Mesenchymal stem cell (in vitro differentiated cells and primary cell): ENCODE measurements at regions not wholly inside any gene's neighbourhood (a gene's known extent, or its start where the extent isn't known, plus 50 kb on each side); places are given as distances from the start of the nearest gene placed in this dataset.

Experiments
- DNase-seq: peaks from one replicate; pipeline ENCODE4 v3.0.0-alpha.2; 2013
- H2AFZ ChIP-seq: one replicate; pipeline ENCODE4 v1.6.1; 2013; ENCODE audit warnings: low read depth, mild to moderate bottlenecking, control low read depth, inconsistent platforms, low read length, moderate library complexity
- H2AK5ac ChIP-seq: 2 replicates; pipeline ENCODE4 v1.6.1; 2013; ENCODE audit warnings: low read length, moderate library complexity, mild to moderate bottlenecking, inconsistent platforms; ENCODE audit not compliant: severe bottlenecking
- H2BK120ac ChIP-seq: one replicate; pipeline ENCODE4 v1.6.1; 2013; ENCODE audit warnings: low read depth, mild to moderate bottlenecking, inconsistent platforms, low read length, moderate library complexity
- H2BK12ac ChIP-seq, 2 experiments: one replicate each; pipeline ENCODE4 v1.6.1; 2013; ENCODE audit warnings: inconsistent platforms in 2 of 2, low read length in 2 of 2, mild to moderate bottlenecking in 2 of 2, moderate library complexity in 2 of 2, control low read depth in 1 of 2
- H2BK15ac ChIP-seq: one replicate; pipeline ENCODE4 v1.6.1; 2013; ENCODE audit warnings: mild to moderate bottlenecking, low read depth, inconsistent platforms; ENCODE audit not compliant: poor library complexity, severe bottlenecking
- H2BK5ac ChIP-seq: 2 replicates; pipeline ENCODE4 v1.6.1; 2013; ENCODE audit warnings: low read depth, mild to moderate bottlenecking, low read length, control low read depth, inconsistent platforms; ENCODE audit not compliant: poor library complexity, severe bottlenecking
- H3K14ac ChIP-seq, 2 experiments: one replicate each; pipeline ENCODE4 v1.6.1; 2013; ENCODE audit warnings: inconsistent platforms in 2 of 2, low read length in 2 of 2, control low read depth in 1 of 2, mild to moderate bottlenecking in 1 of 2, moderate library complexity in 1 of 2
- H3K18ac ChIP-seq, 2 experiments: one replicate each; pipeline ENCODE4 v1.6.1; 2013; ENCODE audit warnings: inconsistent platforms in 2 of 2, low read length in 2 of 2, control low read depth in 1 of 2, low read depth in 1 of 2, mild to moderate bottlenecking in 1 of 2
- H3K23ac ChIP-seq, 2 experiments: one replicate each; pipeline ENCODE4 v1.6.1; 2013; ENCODE audit warnings: inconsistent platforms in 2 of 2, low read length in 2 of 2, mild to moderate bottlenecking in 2 of 2, moderate library complexity in 2 of 2, control low read depth in 1 of 2
- H3K27ac ChIP-seq: 2 replicates; pipeline ENCODE4 v1.5.1; 2013; ENCODE audit warnings: mild to moderate bottlenecking, moderate library complexity, low read length, control low read depth, inconsistent platforms; ENCODE audit not compliant: poor library complexity, severe bottlenecking
- H3K27me3 ChIP-seq, 2 experiments: 2 replicates each; pipeline versions ENCODE4 v1.6.1 to v1.7.0; 2013; ENCODE audit warnings: low read length in 2 of 2, mild to moderate bottlenecking in 2 of 2, moderate library complexity in 2 of 2, control low read depth in 1 of 2, inconsistent platforms in 1 of 2; ENCODE audit not compliant: control insufficient read depth in 1 of 2, insufficient read depth in 1 of 2
- H3K36me3 ChIP-seq, 2 experiments: 2 replicates each; pipeline versions ENCODE4 v1.6.1 to v1.7.0; 2013; ENCODE audit warnings: low read length in 2 of 2, control low read depth in 1 of 2, inconsistent platforms in 1 of 2, low read depth in 1 of 2, mild to moderate bottlenecking in 1 of 2; ENCODE audit not compliant: insufficient read depth in 2 of 2, control insufficient read depth in 1 of 2
- H3K4ac ChIP-seq, 2 experiments: one replicate each; pipeline ENCODE4 v1.6.1; 2013; ENCODE audit warnings: inconsistent platforms in 2 of 2, low read length in 2 of 2, mild to moderate bottlenecking in 2 of 2, moderate library complexity in 2 of 2, control low read depth in 1 of 2, low read depth in 1 of 2
- H3K4me1 ChIP-seq: 2 replicates; pipeline ENCODE4 v1.6.1; 2013; ENCODE audit warnings: low read depth, low read length, control low read depth; ENCODE audit not compliant: control insufficient read depth, insufficient read depth
- H3K4me2 ChIP-seq: 2 replicates; pipeline ENCODE4 v1.6.1; 2013; ENCODE audit warnings: low read length, mild to moderate bottlenecking, inconsistent platforms; ENCODE audit not compliant: poor library complexity, severe bottlenecking
- H3K4me3 ChIP-seq, 2 experiments: 2 replicates each; pipeline versions ENCODE4 v1.5.1 to v1.7.0; 2013; ENCODE audit warnings: low read length in 2 of 2, mild to moderate bottlenecking in 2 of 2, control low read depth in 1 of 2, low read depth in 1 of 2; ENCODE audit not compliant: insufficient read depth in 1 of 2
- H3K79me1 ChIP-seq: replicated peaks from 2 replicates; pipeline ENCODE4 v1.6.1; 2013; ENCODE audit warnings: mild to moderate bottlenecking, control low read depth, low read length, inconsistent platforms; ENCODE audit not compliant: poor library complexity, severe bottlenecking
- H3K9ac ChIP-seq: 2 replicates; pipeline ENCODE4 v1.7.0; 2013; ENCODE audit warnings: mild to moderate bottlenecking, low read length, moderate library complexity
- H3K9me3 ChIP-seq: 2 replicates; pipeline ENCODE4 v1.7.0; 2013; ENCODE audit warnings: mild to moderate bottlenecking, low read length; ENCODE audit not compliant: control insufficient read depth
- H4K8ac ChIP-seq: one replicate; pipeline ENCODE4 v1.6.1; 2013; ENCODE audit warnings: inconsistent platforms, mild to moderate bottlenecking, low read length, moderate library complexity
- H4K91ac ChIP-seq: one replicate; pipeline ENCODE4 v1.6.1; 2013; ENCODE audit warnings: mild to moderate bottlenecking, low read length, inconsistent platforms
- WGBS: methylation state at CpG from one replicate; pipeline ENCODE4 v1.1.7; 2013; ENCODE audit warnings: mixed read lengths; 5-methylcytosine and 5-hydroxymethylcytosine counted together

DNA sequence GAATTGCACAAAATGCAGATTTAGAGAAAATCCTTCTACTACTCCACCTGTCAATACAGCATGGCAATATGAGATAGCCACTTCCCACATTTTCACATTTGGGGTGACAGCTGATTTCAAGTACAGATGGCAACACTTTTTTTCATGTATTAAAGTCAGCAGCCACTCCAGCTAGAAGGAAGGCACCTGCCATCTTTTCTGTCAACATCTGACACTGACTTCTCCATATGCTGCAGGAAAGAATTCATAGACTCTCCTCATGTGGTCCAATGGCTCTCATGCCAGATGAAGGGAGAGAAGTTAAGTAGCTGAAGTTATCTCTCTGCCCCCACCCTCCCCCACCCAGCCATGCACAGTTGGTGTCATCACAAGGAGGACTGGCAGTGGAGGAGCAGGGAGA is 912.0 kb downstream of the SORCS1 start:
- Histone ChIP-seq H3K4me2 (no peak overlapping the region), H3K9me3 (no peaks in the 10 kb centered on the region), H3K4me3 (no peak overlapping the region), H3K18ac (no peak overlapping the region), H3K27me3 (no peaks in the 10 kb centered on the region), H3K9ac (no peak overlapping the region), H2BK12ac (no peak overlapping the region), H3K14ac (no peak overlapping the region), H2AFZ (no peak overlapping the region), H3K4ac (no peak overlapping the region), H3K23ac (no peak overlapping the region), H3K27ac (no peak overlapping the region), H4K8ac (no peak overlapping the region), H2BK5ac (no peak overlapping the region), H2BK120ac (no peak overlapping the region), H3K4me1 (no peaks in the 10 kb centered on the region), H2BK15ac (no peak overlapping the region), H2AK5ac (no peak overlapping the region), H3K36me3 (no peaks in the 10 kb centered on the region), H3K79me1 (no peaks in the 10 kb centered on the region), H4K91ac (no peak overlapping the region)
- no peak for DNase-seq

DNA sequence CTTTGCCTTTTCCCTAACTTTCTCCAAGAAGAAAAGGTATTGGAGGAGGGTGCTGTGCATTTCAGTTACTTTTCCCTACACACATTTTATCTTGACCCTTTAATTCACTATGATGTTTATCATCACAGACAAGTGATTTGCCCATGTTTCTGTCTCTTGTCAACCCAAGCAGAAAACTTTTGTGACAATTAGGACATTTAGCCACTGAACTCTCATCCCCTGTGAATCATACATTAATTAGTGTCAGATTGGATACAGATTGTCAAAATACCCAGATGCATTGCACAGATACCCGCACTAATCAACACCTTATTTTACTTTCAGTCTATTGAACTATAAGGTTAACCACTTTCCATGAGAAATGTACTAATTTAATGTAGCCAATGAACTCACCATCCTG is 912.9 kb downstream of the SORCS1 start:
- no peak overlapping the region for H4K91ac ChIP-seq
- no peaks in the 10 kb centered on the region for H3K36me3 ChIP-seq
- no peak for DNase-seq
- no peak overlapping the region for H3K4me3 ChIP-seq
- no peaks in the 10 kb centered on the region for H3K9me3 ChIP-seq
- no peak overlapping the region for H2BK5ac ChIP-seq
- H2BK15ac ChIP-seq, result no peak overlapping the region
- H2AK5ac ChIP-seq, result no peak overlapping the region
- no peaks in the 10 kb centered on the region for H3K4me1 ChIP-seq
- H3K18ac ChIP-seq, result no peak overlapping the region
- H3K9ac ChIP-seq, result no peak overlapping the region
- H3K27me3 ChIP-seq, result no peaks in the 10 kb centered on the region
- no peak overlapping the region for H3K27ac ChIP-seq
- no peak overlapping the region for H2BK12ac ChIP-seq
- no peak overlapping the region for H3K14ac ChIP-seq
- H3K4ac ChIP-seq, result no peak overlapping the region
- no peak overlapping the region for H2AFZ ChIP-seq
- no peak overlapping the region for H2BK120ac ChIP-seq
- no peak overlapping the region for H4K8ac ChIP-seq
- no peak overlapping the region for H3K4me2 ChIP-seq
- WGBS, result 100% methylated on average over 1 of the region's 1 CpG
- H3K23ac ChIP-seq, result no peak overlapping the region
- H3K79me1 ChIP-seq, result no peaks in the 10 kb centered on the region

DNA sequence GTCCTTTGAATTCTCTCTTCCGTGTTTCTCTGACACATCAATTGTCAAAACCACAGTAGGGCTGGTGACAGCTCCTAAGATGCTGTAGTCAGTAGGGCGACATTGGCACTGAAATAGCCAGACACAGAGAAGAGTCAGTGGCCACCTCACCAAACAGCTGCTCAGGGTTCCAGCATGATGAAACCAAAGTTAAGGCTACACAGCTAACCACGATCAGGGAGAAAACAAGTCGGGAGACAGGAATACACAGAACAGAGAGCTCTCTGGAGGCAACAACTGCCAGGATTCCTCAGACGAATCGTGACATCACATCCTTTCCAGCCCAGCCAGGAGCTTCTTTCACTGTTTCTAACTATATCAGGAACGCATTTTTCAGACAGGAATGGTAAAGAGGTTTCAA is 922.2 kb downstream of the SORCS1 start:
- no peak overlapping the region for H4K8ac ChIP-seq
- no peaks in the 10 kb centered on the region for H3K36me3 ChIP-seq
- no peak overlapping the region for H4K91ac ChIP-seq
- no peaks in the 10 kb centered on the region for H3K4me1 ChIP-seq
- H2BK15ac ChIP-seq, result no peak overlapping the region
- no peak overlapping the region for H2BK12ac ChIP-seq
- H3K4ac ChIP-seq, result no peak overlapping the region
- no peaks in the 10 kb centered on the region for H3K79me1 ChIP-seq
- H3K4me3 ChIP-seq, result no peak overlapping the region
- 59% methylated on average over 7 of the region's 7 CpGs for WGBS
- H3K27ac ChIP-seq, result no peak overlapping the region
- H3K23ac ChIP-seq, result no peak overlapping the region
- H3K18ac ChIP-seq, result no peak overlapping the region
- H2AFZ ChIP-seq, result no peak overlapping the region
- no peak for DNase-seq
- no peak overlapping the region for H2BK5ac ChIP-seq
- H3K27me3 ChIP-seq, result no peaks in the 10 kb centered on the region
- no peaks in the 10 kb centered on the region for H3K9me3 ChIP-seq
- no peak overlapping the region for H2BK120ac ChIP-seq
- H2AK5ac ChIP-seq, result no peak overlapping the region
- no peak overlapping the region for H3K4me2 ChIP-seq
- H3K14ac ChIP-seq, result no peak overlapping the region
- H3K9ac ChIP-seq, result no peak overlapping the region

- Histone ChIP-seq H3K4me2 (no peak overlapping the region), H2BK120ac (no peak overlapping the region), H3K18ac (no peak overlapping the region), H2BK5ac (no peak overlapping the region), H3K36me3 (no peaks in the 10 kb centered on the region), H4K8ac (no peak overlapping the region), H2BK15ac (no peak overlapping the region), H3K9me3 (no peaks in the 10 kb centered on the region), H3K79me1 (no peaks in the 10 kb centered on the region), H3K14ac (no peak overlapping the region), H2AK5ac (no peak overlapping the region), H3K9ac (no peak overlapping the region), H3K23ac (no peak overlapping the region), H4K91ac (no peak overlapping the region), H3K27ac (no peak overlapping the region), H2AFZ (no peak overlapping the region), H3K4me1 (no peaks in the 10 kb centered on the region), H3K4ac (no peak overlapping the region), H3K27me3 (no peaks in the 10 kb centered on the region), H2BK12ac (no peak overlapping the region), H3K4me3 (no peak overlapping the region)
- no peak for DNase-seq
- WGBS, result 60% methylated on average over 2 of the region's 2 CpGs
These were observed 937.7 kb downstream of the SORCS1 start for GRCh38 chr10:106226828-106227227.
